K562 (cell line): ENCODE measurements at regions not wholly inside any gene's neighbourhood (a gene's known extent, or its start where the extent isn't known, plus 50 kb on each side); places are given as distances from the start of the nearest gene placed in this dataset.

Experiments
- CREB1 ChIP-seq, 2 experiments: sonication (generic) in 1 of 2; formaldehyde crosslinking in 1 of 2; IDR thresholded peaks; 2 replicates each; pipeline versions ENCODE4 v1.6.1 to v1.8.0; 2012 to 2022; ENCODE audit warnings: inconsistent platforms in 1 of 2, mild to moderate bottlenecking in 1 of 2, missing genetic modification reagents in 1 of 2, moderate library complexity in 1 of 2
- ETV6 ChIP-seq, 3 experiments: fragments of 150-350 bp in 1 of 3; sonication (generic) in 1 of 3; formaldehyde crosslinking in 1 of 3; IDR thresholded peaks; 2 replicates each; pipeline versions ENCODE4 v1.6.1 to v1.8.0; 2014 to 2022; ENCODE audit warnings: borderline replicate concordance in 2 of 3, low read depth in 2 of 3, antibody characterized with exemption in 1 of 3, low read length in 1 of 3, mild to moderate bottlenecking in 1 of 3, missing genetic modification reagents in 1 of 3
- NRF1 ChIP-seq, 2 experiments: fragments of 450-650 bp; IDR thresholded peaks in 1 of 2; conservative IDR thresholded peaks in 1 of 2; 2 replicates each; pipeline ENCODE4 v1.6.1; 2014; ENCODE audit warnings: mild to moderate bottlenecking in 2 of 2
- PRMT5 ChIP-seq: sonication (generic); formaldehyde crosslinking; IDR thresholded peaks from 2 replicates; pipeline ENCODE4 v1.5.0; 2020; ENCODE audit warnings: missing genetic modification reagents
- RFX7 ChIP-seq: fragments of 250-450 bp; sonication (Bioruptor Pico); IDR thresholded peaks from 2 replicates; pipeline ENCODE4 v1.5.1; 2021; ENCODE audit warnings: mild to moderate bottlenecking
- RNF2 ChIP-seq: sonication (generic); IDR thresholded peaks from 2 replicates; pipeline ENCODE4 v1.6.1; 2016
- SMAD2 ChIP-seq: fragments of 150-350 bp; IDR thresholded peaks from 2 replicates; pipeline ENCODE4 v1.6.1; 2014; ENCODE audit warnings: low read depth, mild to moderate bottlenecking, low read length
- ZKSCAN1 ChIP-seq: fragments of 150-350 bp; IDR thresholded peaks from 2 replicates; pipeline ENCODE4 v1.6.1; 2016; ENCODE audit warnings: low read depth, low read length
- TF ChIP-seq, protein P1 (sequence below): fragments of 450-650 bp; formaldehyde crosslinking; IDR thresholded peaks from 2 replicates; pipeline ENCODE4 v1.4.0; 2020; ENCODE audit warnings: mild to moderate bottlenecking, moderate library complexity
- TF ChIP-seq, protein P2 (sequence below), 3 experiments: IDR thresholded peaks in 2 of 3; conservative IDR thresholded peaks in 1 of 3; 2 replicates each; pipeline ENCODE4 v1.5.1; 2011 to 2012; ENCODE audit warnings: low read length in 3 of 3, mild to moderate bottlenecking in 3 of 3, control low read depth in 2 of 3, improper control_type of control experiment in 1 of 3, inconsistent platforms in 1 of 3, low read depth in 1 of 3, mixed read lengths in 1 of 3, moderate library complexity in 1 of 3; ENCODE audit not compliant: insufficient read depth in 2 of 3

GRCh38 chr21:16974060-16974459 is 538.8 kb upstream of the CXADR start:
- TF ChIP-seq RFX7 (CRISPR knock-in tag) (no peak), SMAD2 (no peak), PRMT5 (CRISPR knock-in tag) (no peak), RNF2 (no peak), NRF1 (conservative IDR thresholded peaks at IDR 0.05 in 1 of 2, IDR thresholded peaks at IDR 0.05 in 1 of 2) (no peak), ETV6 (IDR thresholded peaks at IDR 0.05; ENCODE audit: borderline replicate concordance in 1 of 2, low read depth in 2 of 2, low read length in 1 of 2) (no peak), ETV6 (CRISPR knock-in tag; IDR thresholded peaks at IDR 0.05; ENCODE audit: borderline replicate concordance) (no peak), ZKSCAN1 (no peak), CREB1 (IDR thresholded peaks at IDR 0.05) (no peak), CREB1 (CRISPR knock-in tag; IDR thresholded peaks at IDR 0.05) (no peak)
- TF ChIP-seq, protein P1, sequence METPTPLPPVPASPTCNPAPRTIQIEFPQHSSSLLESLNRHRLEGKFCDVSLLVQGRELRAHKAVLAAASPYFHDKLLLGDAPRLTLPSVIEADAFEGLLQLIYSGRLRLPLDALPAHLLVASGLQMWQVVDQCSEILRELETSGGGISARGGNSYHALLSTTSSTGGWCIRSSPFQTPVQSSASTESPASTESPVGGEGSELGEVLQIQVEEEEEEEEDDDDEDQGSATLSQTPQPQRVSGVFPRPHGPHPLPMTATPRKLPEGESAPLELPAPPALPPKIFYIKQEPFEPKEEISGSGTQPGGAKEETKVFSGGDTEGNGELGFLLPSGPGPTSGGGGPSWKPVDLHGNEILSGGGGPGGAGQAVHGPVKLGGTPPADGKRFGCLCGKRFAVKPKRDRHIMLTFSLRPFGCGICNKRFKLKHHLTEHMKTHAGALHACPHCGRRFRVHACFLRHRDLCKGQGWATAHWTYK (CRISPR knock-in tag) = no peak
- TF ChIP-seq, protein P2, sequence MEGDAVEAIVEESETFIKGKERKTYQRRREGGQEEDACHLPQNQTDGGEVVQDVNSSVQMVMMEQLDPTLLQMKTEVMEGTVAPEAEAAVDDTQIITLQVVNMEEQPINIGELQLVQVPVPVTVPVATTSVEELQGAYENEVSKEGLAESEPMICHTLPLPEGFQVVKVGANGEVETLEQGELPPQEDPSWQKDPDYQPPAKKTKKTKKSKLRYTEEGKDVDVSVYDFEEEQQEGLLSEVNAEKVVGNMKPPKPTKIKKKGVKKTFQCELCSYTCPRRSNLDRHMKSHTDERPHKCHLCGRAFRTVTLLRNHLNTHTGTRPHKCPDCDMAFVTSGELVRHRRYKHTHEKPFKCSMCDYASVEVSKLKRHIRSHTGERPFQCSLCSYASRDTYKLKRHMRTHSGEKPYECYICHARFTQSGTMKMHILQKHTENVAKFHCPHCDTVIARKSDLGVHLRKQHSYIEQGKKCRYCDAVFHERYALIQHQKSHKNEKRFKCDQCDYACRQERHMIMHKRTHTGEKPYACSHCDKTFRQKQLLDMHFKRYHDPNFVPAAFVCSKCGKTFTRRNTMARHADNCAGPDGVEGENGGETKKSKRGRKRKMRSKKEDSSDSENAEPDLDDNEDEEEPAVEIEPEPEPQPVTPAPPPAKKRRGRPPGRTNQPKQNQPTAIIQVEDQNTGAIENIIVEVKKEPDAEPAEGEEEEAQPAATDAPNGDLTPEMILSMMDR (IDR thresholded peaks at IDR 0.05 in 2 of 3, conservative IDR thresholded peaks at IDR 0.05 in 1 of 3; ENCODE audit: insufficient read depth in 2 of 3, low read depth in 1 of 3, low read length in 3 of 3) = no peak
